GM23338 (cell line): ENCODE measurements at regions not wholly inside any gene's neighbourhood (a gene's known extent, or its start where the extent isn't known, plus 50 kb on each side); places are given as distances from the start of the nearest gene placed in this dataset.

Source experiments
- ATAC-seq: fragments of 200-7000 bp; cut with Tn5 transposase; 3 replicates; pipeline ENCODE4 v1.9.1; 2020
- DNase-seq: peaks from one replicate; pipeline ENCODE4 v3.0.0-alpha.2; 2015; ENCODE audit warnings: low spot score
- H2AFZ ChIP-seq: fragments of 200-600 bp; sonication (generic); 2 replicates; pipeline ENCODE4 v1.8.0; 2016; ENCODE audit warnings: antibody characterized with exemption, mild to moderate bottlenecking, moderate library complexity
- H3F3A ChIP-seq: fragments of 200-600 bp; sonication (generic); replicated peaks from 2 replicates; pipeline ENCODE4 v1.8.0; 2017; ENCODE audit warnings: antibody characterized with exemption, mixed run types, low read depth
- H3K27ac ChIP-seq: fragments of 200-600 bp; sonication (generic); 2 replicates; pipeline ENCODE4 v1.6.1; 2016; ENCODE audit warnings: low read depth
- H3K27me3 ChIP-seq: fragments of 200-600 bp; sonication (generic); 2 replicates; pipeline ENCODE4 v1.8.0; 2016; ENCODE audit warnings: mild to moderate bottlenecking, mixed run types, moderate library complexity; ENCODE audit not compliant: insufficient read depth
- H3K36me3 ChIP-seq: fragments of 200-600 bp; sonication (generic); 2 replicates; pipeline ENCODE4 v1.8.0; 2016; ENCODE audit warnings: mild to moderate bottlenecking; ENCODE audit not compliant: insufficient read depth
- H3K4me1 ChIP-seq: fragments of 200-600 bp; sonication (generic); 2 replicates; pipeline ENCODE4 v1.8.0; 2016; ENCODE audit warnings: mild to moderate bottlenecking, moderate library complexity; ENCODE audit not compliant: insufficient read depth
- H3K4me2 ChIP-seq: fragments of 200-600 bp; sonication (generic); 2 replicates; pipeline ENCODE4 v1.7.1; 2017; ENCODE audit warnings: mixed run types
- H3K4me3 ChIP-seq: fragments of 200-600 bp; sonication (generic); 2 replicates; pipeline ENCODE4 v1.6.1; 2016; ENCODE audit warnings: mixed run types
- H3K79me2 ChIP-seq: fragments of 200-600 bp; sonication (generic); replicated peaks from 2 replicates; pipeline ENCODE4 v1.8.0; 2017; ENCODE audit warnings: mild to moderate bottlenecking; ENCODE audit not compliant: insufficient read depth
- H3K9me2 ChIP-seq: fragments of 200-600 bp; sonication (generic); 2 replicates; pipeline ENCODE4 v1.8.0; 2017; ENCODE audit not compliant: insufficient read depth
- H4K20me1 ChIP-seq: fragments of 200-600 bp; sonication (generic); replicated peaks from 2 replicates; pipeline ENCODE4 v1.8.0; 2017; ENCODE audit warnings: mild to moderate bottlenecking; ENCODE audit not compliant: insufficient read depth
- H3K27ac Mint-ChIP-seq: 2 replicates; pipeline ENCODE4 v1.8.0; 2020; ENCODE audit warnings: inconsistent platforms, mild to moderate bottlenecking, moderate library complexity, mixed read lengths
- H3K27me3 Mint-ChIP-seq: 3 replicates; pipeline ENCODE4 v1.8.0; 2022; ENCODE audit warnings: low read depth, mild to moderate bottlenecking, moderate library complexity, mixed read lengths, inconsistent platforms; ENCODE audit not compliant: insufficient read depth, poor library complexity
- H3K36me3 Mint-ChIP-seq: 3 replicates; pipeline ENCODE4 v1.8.0; 2021; ENCODE audit warnings: low read depth, mild to moderate bottlenecking, inconsistent platforms, moderate library complexity, mixed read lengths
- H3K4me1 Mint-ChIP-seq: 3 replicates; pipeline ENCODE4 v1.8.0; 2020; ENCODE audit warnings: mild to moderate bottlenecking, inconsistent platforms, mixed read lengths
- H3K4me3 Mint-ChIP-seq: 3 replicates; pipeline ENCODE4 v1.8.0; 2021; ENCODE audit warnings: moderate library complexity, mild to moderate bottlenecking, inconsistent platforms, mixed read lengths
- H3K9me3 Mint-ChIP-seq: 3 replicates; pipeline ENCODE4 v1.8.0; 2020; ENCODE audit warnings: moderate library complexity, mild to moderate bottlenecking, inconsistent platforms, mixed read lengths
- CREB1 ChIP-seq: fragments of 250-450 bp; sonication (Bioruptor Pico); IDR thresholded peaks from 2 replicates; pipeline ENCODE4 v1.5.0; 2020; ENCODE audit warnings: low read depth, mild to moderate bottlenecking, moderate library complexity
- ETS1 ChIP-seq: IDR thresholded peaks from 2 replicates; pipeline ENCODE4 v1.6.1; 2016; ENCODE audit warnings: antibody characterized with exemption
- EZH2 ChIP-seq: fragments of 200-600 bp; sonication (generic); IDR thresholded peaks from one replicate; pipeline ENCODE4 v1.8.0; 2017; ENCODE audit warnings: antibody characterized with exemption, mild to moderate bottlenecking, low read depth; ENCODE audit not compliant: unreplicated experiment
- EZH2phosphoT487 ChIP-seq: fragments of 200-600 bp; sonication (generic); IDR thresholded peaks from one replicate; pipeline ENCODE4 v1.8.1; 2018; ENCODE audit warnings: antibody characterized with exemption; ENCODE audit not compliant: unreplicated experiment
- JUNB ChIP-seq: IDR thresholded peaks from one replicate; pipeline ENCODE4 v1.6.1; 2016; ENCODE audit warnings: antibody characterized with exemption; ENCODE audit not compliant: unreplicated experiment
- NANOG ChIP-seq: IDR thresholded peaks from 2 replicates; pipeline ENCODE4 v1.6.1; 2016; ENCODE audit warnings: antibody characterized with exemption, borderline replicate concordance
- POLR2AphosphoS5 ChIP-seq: IDR thresholded peaks from 2 replicates; pipeline ENCODE4 v1.6.1; 2016; ENCODE audit warnings: antibody characterized with exemption, low read depth
- REST ChIP-seq: IDR thresholded peaks from one replicate; pipeline ENCODE4 v1.6.1; 2018; ENCODE audit warnings: antibody characterized with exemption; ENCODE audit not compliant: unreplicated experiment
- STAT1 ChIP-seq: IDR thresholded peaks from one replicate; pipeline ENCODE4 v1.6.1; 2016; ENCODE audit warnings: antibody characterized with exemption; ENCODE audit not compliant: unreplicated experiment
- ZNF114 ChIP-seq: fragments of 250-450 bp; sonication (Bioruptor Pico); IDR thresholded peaks from 2 replicates; pipeline ENCODE4 v1.5.0; 2020; ENCODE audit warnings: mild to moderate bottlenecking, moderate library complexity
- ZNF331 ChIP-seq: fragments of 250-450 bp; sonication (Bioruptor Pico); IDR thresholded peaks from 2 replicates; pipeline ENCODE4 v1.5.0; 2020; ENCODE audit warnings: low read depth, mild to moderate bottlenecking, moderate library complexity
- TF ChIP-seq, protein P1 (sequence below), 2 experiments: fragments of 200-600 bp in 1 of 2; sonication (generic) in 1 of 2; conservative IDR thresholded peaks; 2 replicates each; pipeline versions ENCODE4 v1.5.1 to v1.6.1; 2016 to 2017; ENCODE audit warnings: antibody characterized with exemption in 2 of 2, low read depth in 2 of 2, mild to moderate bottlenecking in 2 of 2, moderate library complexity in 1 of 2
- TF ChIP-seq, protein P2 (sequence below): fragments of 250-450 bp; sonication (Bioruptor Pico); IDR thresholded peaks from 2 replicates; pipeline ENCODE4 v1.5.0; 2020; ENCODE audit warnings: mild to moderate bottlenecking, moderate library complexity

- Histone ChIP-seq H4K20me1 (no peaks in the 10 kb centered on the region), H3K27me3 (no peaks in the 10 kb centered on the region), H3K4me2 (no peak overlapping the region), H3K36me3 (no peaks in the 10 kb centered on the region), H3K79me2 (no peaks in the 10 kb centered on the region), H3K4me3 (no peak overlapping the region), H3F3A (no peaks in the 10 kb centered on the region), H2AFZ (no peak overlapping the region), H3K4me1 (peaks cover 7% of the 10 kb centered on the region; the same call in 1 of the 2 replicates), H3K9me2 (no peaks in the 10 kb centered on the region), H3K27ac (no peak overlapping the region)
- no peak overlapping the region for H3K4me3 Mint-ChIP-seq
- no peaks in the 10 kb centered on the region for H3K9me3 Mint-ChIP-seq
- no peak for DNase-seq
- no peak for TF ChIP-seq POLR2AphosphoS5
- TF ChIP-seq, protein P1, sequence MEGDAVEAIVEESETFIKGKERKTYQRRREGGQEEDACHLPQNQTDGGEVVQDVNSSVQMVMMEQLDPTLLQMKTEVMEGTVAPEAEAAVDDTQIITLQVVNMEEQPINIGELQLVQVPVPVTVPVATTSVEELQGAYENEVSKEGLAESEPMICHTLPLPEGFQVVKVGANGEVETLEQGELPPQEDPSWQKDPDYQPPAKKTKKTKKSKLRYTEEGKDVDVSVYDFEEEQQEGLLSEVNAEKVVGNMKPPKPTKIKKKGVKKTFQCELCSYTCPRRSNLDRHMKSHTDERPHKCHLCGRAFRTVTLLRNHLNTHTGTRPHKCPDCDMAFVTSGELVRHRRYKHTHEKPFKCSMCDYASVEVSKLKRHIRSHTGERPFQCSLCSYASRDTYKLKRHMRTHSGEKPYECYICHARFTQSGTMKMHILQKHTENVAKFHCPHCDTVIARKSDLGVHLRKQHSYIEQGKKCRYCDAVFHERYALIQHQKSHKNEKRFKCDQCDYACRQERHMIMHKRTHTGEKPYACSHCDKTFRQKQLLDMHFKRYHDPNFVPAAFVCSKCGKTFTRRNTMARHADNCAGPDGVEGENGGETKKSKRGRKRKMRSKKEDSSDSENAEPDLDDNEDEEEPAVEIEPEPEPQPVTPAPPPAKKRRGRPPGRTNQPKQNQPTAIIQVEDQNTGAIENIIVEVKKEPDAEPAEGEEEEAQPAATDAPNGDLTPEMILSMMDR (conservative IDR thresholded peaks at IDR 0.05; ENCODE audit: low read depth in 2 of 2), result no peak
- TF ChIP-seq STAT1, result no peak
- TF ChIP-seq ZNF331 (CRISPR knock-in tag), result no peak
- no peak for TF ChIP-seq JUNB
- TF ChIP-seq CREB1 (CRISPR knock-in tag), result no peak
- TF ChIP-seq REST, result no peak
- no peak for TF ChIP-seq EZH2
- TF ChIP-seq EZH2phosphoT487, result no peak
- TF ChIP-seq, protein P2, sequence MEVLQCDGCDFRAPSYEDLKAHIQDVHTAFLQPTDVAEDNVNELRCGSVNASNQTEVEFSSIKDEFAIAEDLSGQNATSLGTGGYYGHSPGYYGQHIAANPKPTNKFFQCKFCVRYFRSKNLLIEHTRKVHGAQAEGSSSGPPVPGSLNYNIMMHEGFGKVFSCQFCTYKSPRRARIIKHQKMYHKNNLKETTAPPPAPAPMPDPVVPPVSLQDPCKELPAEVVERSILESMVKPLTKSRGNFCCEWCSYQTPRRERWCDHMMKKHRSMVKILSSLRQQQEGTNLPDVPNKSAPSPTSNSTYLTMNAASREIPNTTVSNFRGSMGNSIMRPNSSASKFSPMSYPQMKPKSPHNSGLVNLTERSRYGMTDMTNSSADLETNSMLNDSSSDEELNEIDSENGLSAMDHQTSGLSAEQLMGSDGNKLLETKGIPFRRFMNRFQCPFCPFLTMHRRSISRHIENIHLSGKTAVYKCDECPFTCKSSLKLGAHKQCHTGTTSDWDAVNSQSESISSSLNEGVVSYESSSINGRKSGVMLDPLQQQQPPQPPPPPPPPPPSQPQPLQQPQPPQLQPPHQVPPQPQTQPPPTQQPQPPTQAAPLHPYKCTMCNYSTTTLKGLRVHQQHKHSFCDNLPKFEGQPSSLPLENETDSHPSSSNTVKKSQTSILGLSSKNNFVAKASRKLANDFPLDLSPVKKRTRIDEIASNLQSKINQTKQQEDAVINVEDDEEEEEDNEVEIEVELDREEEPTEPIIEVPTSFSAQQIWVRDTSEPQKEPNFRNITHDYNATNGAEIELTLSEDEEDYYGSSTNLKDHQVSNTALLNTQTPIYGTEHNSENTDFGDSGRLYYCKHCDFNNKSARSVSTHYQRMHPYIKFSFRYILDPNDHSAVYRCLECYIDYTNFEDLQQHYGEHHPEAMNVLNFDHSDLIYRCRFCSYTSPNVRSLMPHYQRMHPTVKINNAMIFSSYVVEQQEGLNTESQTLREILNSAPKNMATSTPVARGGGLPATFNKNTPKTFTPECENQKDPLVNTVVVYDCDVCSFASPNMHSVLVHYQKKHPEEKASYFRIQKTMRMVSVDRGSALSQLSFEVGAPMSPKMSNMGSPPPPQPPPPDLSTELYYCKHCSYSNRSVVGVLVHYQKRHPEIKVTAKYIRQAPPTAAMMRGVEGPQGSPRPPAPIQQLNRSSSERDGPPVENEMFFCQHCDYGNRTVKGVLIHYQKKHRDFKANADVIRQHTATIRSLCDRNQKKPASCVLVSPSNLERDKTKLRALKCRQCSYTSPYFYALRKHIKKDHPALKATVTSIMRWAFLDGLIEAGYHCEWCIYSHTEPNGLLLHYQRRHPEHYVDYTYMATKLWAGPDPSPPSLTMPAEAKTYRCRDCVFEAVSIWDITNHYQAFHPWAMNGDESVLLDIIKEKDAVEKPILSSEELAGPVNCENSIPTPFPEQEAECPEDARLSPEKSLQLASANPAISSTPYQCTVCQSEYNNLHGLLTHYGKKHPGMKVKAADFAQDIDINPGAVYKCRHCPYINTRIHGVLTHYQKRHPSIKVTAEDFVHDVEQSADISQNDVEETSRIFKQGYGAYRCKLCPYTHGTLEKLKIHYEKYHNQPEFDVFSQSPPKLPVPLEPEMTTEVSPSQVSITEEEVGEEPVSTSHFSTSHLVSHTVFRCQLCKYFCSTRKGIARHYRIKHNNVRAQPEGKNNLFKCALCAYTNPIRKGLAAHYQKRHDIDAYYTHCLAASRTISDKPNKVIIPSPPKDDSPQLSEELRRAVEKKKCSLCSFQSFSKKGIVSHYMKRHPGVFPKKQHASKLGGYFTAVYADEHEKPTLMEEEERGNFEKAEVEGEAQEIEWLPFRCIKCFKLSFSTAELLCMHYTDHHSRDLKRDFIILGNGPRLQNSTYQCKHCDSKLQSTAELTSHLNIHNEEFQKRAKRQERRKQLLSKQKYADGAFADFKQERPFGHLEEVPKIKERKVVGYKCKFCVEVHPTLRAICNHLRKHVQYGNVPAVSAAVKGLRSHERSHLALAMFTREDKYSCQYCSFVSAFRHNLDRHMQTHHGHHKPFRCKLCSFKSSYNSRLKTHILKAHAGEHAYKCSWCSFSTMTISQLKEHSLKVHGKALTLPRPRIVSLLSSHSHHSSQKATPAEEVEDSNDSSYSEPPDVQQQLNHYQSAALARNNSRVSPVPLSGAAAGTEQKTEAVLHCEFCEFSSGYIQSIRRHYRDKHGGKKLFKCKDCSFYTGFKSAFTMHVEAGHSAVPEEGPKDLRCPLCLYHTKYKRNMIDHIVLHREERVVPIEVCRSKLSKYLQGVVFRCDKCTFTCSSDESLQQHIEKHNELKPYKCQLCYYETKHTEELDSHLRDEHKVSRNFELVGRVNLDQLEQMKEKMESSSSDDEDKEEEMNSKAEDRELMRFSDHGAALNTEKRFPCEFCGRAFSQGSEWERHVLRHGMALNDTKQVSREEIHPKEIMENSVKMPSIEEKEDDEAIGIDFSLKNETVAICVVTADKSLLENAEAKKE (CRISPR knock-in tag), result no peak
- TF ChIP-seq NANOG, result no peak
- no peak for TF ChIP-seq ZNF114 (CRISPR knock-in tag)
- TF ChIP-seq ETS1, result no peak
- H3K27ac Mint-ChIP-seq, result no peak overlapping the region
- ATAC-seq, result no peak
- peaks cover 2% of the 10 kb centered on the region for H3K27me3 Mint-ChIP-seq
- H3K4me1 Mint-ChIP-seq, result peaks cover 11% of the 10 kb centered on the region; the same call in 2 of the 3 replicates
- H3K36me3 Mint-ChIP-seq, result no peaks in the 10 kb centered on the region
Measured at GRCh38 chr3:109922856-109923255, 585.5 kb upstream of the DPPA4 start.
